Lung (tissue), 11 donors: ENCODE measurements at regions not wholly inside any gene's neighbourhood (a gene's known extent, or its start where the extent isn't known, plus 50 kb on each side); places are given as distances from the start of the nearest gene placed in this dataset.
A peak's percentile ranks its signal among the peaks of the same experiment; 100 is the strongest.

Experiments used
- ATAC-seq: fragments of 200-7000 bp; cut with Tn5 transposase; one replicate; pipeline ENCODE4 v1.9.1; 2020; ENCODE audit warnings: moderate number of reproducible peaks; ENCODE audit not compliant: insufficient read depth, low FRiP score
- DNase-seq, 3 donors: peaks; one replicate each; pipeline ENCODE4 v3.0.0-alpha.2; 2013 to 2017
- H3K27ac ChIP-seq, 2 donors: one replicate each; pipeline ENCODE4 v1.5.1; 2013; ENCODE audit warnings: mild to moderate bottlenecking in 2 of 2, moderate library complexity in 2 of 2, control low read depth in 1 of 2, inconsistent platforms in 1 of 2, low read depth in 1 of 2, low read length in 1 of 2
- H3K27me3 ChIP-seq, 3 donors: one replicate each; pipeline ENCODE4 v1.5.1; 2013; ENCODE audit warnings: low read length in 2 of 3; ENCODE audit not compliant: control insufficient read depth in 3 of 3, insufficient read depth in 3 of 3
- H3K36me3 ChIP-seq, 4 donors: one replicate each; pipeline ENCODE4 v1.5.1; 2013; ENCODE audit warnings: low read length in 4 of 4, mild to moderate bottlenecking in 1 of 4, moderate library complexity in 1 of 4; ENCODE audit not compliant: control insufficient read depth in 4 of 4, insufficient read depth in 4 of 4
- H3K4me1 ChIP-seq, 5 donors: one replicate each; pipeline ENCODE4 v1.5.1; 2013; ENCODE audit warnings: low read length in 5 of 5, mild to moderate bottlenecking in 2 of 5, moderate library complexity in 1 of 5; ENCODE audit not compliant: control insufficient read depth in 5 of 5, insufficient read depth in 5 of 5
- H3K4me3 ChIP-seq: one replicate; pipeline ENCODE4 v1.5.1; 2013; ENCODE audit warnings: mild to moderate bottlenecking, control low read depth, moderate library complexity
- H3K9ac ChIP-seq, 2 donors: one replicate each; pipeline ENCODE4 v1.5.1; 2013; ENCODE audit warnings: low read length in 2 of 2, control low read depth in 1 of 2; ENCODE audit not compliant: insufficient read depth in 1 of 2
- H3K9me3 ChIP-seq, 4 donors: one replicate each; pipeline ENCODE4 v1.5.1; 2013; ENCODE audit warnings: low read length in 3 of 4, mild to moderate bottlenecking in 1 of 4, moderate library complexity in 1 of 4; ENCODE audit not compliant: control insufficient read depth in 4 of 4, insufficient read depth in 3 of 4
- WGBS, 2 donors: extraction: QIAGEN DNeasy Blood & Tissue Kit; methylation state at CpG; one replicate each; pipeline ENCODE4 v1.1.7; 2013; 5-methylcytosine and 5-hydroxymethylcytosine counted together
- TF ChIP-seq, protein P1 (sequence below): IDR thresholded peaks from 2 replicates; pipeline ENCODE4 v1.5.1; 2012; ENCODE audit warnings: mild to moderate bottlenecking; ENCODE audit errors: control extremely low read depth, extremely low read depth
- donor health status: control.
- donor health status: control.
- donor health status: Bipolar disorder and iron deficiency.
- donor health status: healthy.
- donor health status: DM: yes; HTN: yes; CAD: no.

- Histone ChIP-seq H3K4me3 (no peak overlapping the region), H3K27ac (no peak overlapping the region), H3K9me3 (peaks cover 0 to 5% (median 2%) of the 10 kb centered on the region in 4 donors), H3K9ac (no peak overlapping the region), H3K4me1 (peaks cover 0 to 12% (median 0%) of the 10 kb centered on the region in 5 donors), H3K36me3 (no peaks in the 10 kb centered on the region), H3K27me3 (no peaks in the 10 kb centered on the region)
- DNase-seq (no peak), ATAC-seq (no peak)
- WGBS, 2 donors: 83% methylated on average over 3 of the region's 3 CpGs
- TF ChIP-seq, protein P1, sequence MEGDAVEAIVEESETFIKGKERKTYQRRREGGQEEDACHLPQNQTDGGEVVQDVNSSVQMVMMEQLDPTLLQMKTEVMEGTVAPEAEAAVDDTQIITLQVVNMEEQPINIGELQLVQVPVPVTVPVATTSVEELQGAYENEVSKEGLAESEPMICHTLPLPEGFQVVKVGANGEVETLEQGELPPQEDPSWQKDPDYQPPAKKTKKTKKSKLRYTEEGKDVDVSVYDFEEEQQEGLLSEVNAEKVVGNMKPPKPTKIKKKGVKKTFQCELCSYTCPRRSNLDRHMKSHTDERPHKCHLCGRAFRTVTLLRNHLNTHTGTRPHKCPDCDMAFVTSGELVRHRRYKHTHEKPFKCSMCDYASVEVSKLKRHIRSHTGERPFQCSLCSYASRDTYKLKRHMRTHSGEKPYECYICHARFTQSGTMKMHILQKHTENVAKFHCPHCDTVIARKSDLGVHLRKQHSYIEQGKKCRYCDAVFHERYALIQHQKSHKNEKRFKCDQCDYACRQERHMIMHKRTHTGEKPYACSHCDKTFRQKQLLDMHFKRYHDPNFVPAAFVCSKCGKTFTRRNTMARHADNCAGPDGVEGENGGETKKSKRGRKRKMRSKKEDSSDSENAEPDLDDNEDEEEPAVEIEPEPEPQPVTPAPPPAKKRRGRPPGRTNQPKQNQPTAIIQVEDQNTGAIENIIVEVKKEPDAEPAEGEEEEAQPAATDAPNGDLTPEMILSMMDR: no peak
Measured at GRCh38 chr4:24688453-24688852, 104.1 kb upstream of the DHX15 start.

DNA sequence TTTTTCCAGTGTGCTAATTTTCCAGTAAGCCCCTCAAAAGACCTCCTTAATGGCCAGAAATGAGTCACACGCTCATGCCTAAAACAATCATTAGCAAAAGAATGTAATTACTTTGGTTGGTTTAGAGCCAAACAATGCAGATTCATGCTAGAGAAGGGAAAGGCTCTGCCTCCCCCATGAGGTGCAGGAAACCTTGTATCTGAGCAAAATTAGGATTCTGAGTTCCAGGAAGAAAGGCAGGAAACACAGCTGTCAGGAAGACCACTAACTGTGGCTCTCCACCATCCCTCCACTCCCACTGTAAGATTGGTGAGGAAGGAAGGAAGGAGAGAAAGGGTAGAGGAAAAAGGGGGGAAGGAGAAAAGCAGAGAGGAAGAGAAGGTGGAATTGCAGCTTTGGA, 104.9 kb upstream of the DHX15 start:
- ATAC-seq (no peak), DNase-seq (no peak)
- whole genome bisulfite sequencing, 2 donors: 63 to 64% methylated on average over 1 of the region's 1 CpG
- TF ChIP-seq, protein P1: no peak
- Histone ChIP-seq H3K36me3 (no peaks in the 10 kb centered on the region), H3K9me3 (peaks cover 0 to 5% (median 2%) of the 10 kb centered on the region in 4 donors), H3K27me3 (no peaks in the 10 kb centered on the region), H3K4me3 (no peak overlapping the region), H3K9ac (no peak overlapping the region), H3K27ac (no peak overlapping the region), H3K4me1 (peaks cover 0 to 12% (median 0%) of the 10 kb centered on the region in 5 donors)

DNA sequence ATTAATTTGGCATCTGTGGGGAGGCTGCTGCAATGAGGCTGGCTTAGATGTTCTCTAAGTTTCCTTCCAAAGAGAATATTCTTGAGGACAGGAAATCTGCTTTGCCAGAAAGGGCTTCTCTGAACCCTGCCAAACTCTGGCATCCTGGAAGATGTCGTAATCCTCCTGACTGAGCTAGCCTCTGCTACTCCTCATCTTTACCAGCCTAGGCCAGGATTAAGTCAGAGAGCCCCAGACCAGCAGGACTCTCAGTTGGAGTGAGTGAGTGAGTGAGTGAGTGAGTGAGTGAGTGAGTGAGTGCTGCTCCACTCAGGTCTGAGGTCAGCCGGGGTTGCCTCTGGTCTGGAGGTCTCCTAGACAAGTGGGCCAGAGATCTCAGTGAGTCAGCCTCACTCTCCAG, 104.9 kb upstream of the SOD3 start:
- Histone ChIP-seq H3K9me3 (peaks cover 0 to 5% (median 2%) of the 10 kb centered on the region in 4 donors), H3K36me3 (no peaks in the 10 kb centered on the region), H3K27ac (no peak overlapping the region), H3K27me3 (no peaks in the 10 kb centered on the region), H3K9ac (no peak overlapping the region), H3K4me3 (no peak overlapping the region), H3K4me1 (peaks cover 0 to 12% (median 0%) of the 10 kb centered on the region in 5 donors)
- ATAC-seq (no peak), DNase-seq (peak in 1 of 3 donors; percentile 38)
- TF ChIP-seq, protein P1: no peak
- WGBS, 2 donors: 68 to 73% methylated on average over 2 of the region's 2 CpGs

DNA sequence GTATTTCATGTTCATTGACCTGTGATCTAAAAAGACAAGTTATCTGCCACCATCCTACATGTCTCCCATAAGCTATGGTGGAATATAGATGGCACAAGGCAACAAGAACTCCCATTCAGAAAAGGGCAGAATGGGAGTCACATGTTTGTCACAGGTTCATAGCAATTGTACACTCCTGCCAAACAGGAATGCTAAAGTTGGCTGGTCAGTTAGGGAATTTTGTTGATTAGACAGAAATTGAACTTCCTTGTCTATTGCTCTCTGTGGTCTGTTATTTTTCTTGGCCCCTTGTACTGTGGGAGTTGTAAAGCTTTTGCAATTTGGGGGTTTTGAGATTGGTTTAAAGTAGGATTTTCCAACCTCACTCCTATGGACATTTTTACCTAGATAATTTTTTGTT, 101.7 kb upstream of the SOD3 start:
- DNase-seq: no peak
- peaks cover 0 to 5% (median 2%) of the 10 kb centered on the region in 4 donors for H3K9me3 ChIP-seq
- no peaks in the 10 kb centered on the region for H3K4me1 ChIP-seq
- H3K4me3 ChIP-seq: no peak overlapping the region
- TF ChIP-seq, protein P1: no peak
- H3K27me3 ChIP-seq: no peaks in the 10 kb centered on the region
- no peaks in the 10 kb centered on the region for H3K36me3 ChIP-seq
- no peak overlapping the region for H3K9ac ChIP-seq
- no peak for ATAC-seq
- no peak overlapping the region for H3K27ac ChIP-seq
